ENCODE measurements at regions not wholly inside any gene's neighbourhood (a gene's known extent, or its start where the extent isn't known, plus 50 kb on each side); places are given as distances from the start of the nearest gene placed in this dataset.
"Not testable (repeated sequence)": the region's sequence is repeated elsewhere in the genome, so short reads cannot be mapped to it uniquely, and the experiment has no call there.

- not testable (repeated sequence) for DNase-seq (ENCODE audit: low read depth, low spot score)
Observed at GRCh38 chr12:14032191-14032590, 50.8 kb upstream of the GRIN2B start.

DNA sequence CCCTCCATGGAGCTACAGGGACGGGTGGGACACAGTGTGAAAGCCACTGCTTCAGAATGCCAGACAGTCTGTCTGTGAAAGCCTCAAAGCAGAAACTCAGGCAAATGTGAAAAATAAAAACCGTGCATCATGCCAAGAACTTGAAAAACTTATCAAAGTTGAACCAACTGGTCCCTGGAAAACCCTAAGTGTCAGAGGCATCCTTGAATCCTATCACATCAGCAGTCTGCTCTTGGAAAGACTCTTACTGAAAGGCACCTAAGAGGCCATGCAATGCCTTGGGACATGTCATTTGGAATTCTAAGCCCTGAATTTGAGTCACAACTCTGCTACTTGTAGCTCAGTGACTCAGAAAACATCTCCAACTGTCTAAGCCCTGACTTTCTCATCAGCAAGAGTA lies 62.4 kb upstream of the GRIN2B start:
- no peak for DNase-seq (ENCODE audit: low read depth, low spot score)

- no peak for DNase-seq (ENCODE audit: low read depth, low spot score)
Observed at GRCh38 chr12:14048941-14049545, 67.6 kb upstream of the GRIN2B start.

GRCh38 chr12:14057895-14058294 lies 76.5 kb upstream of the GRIN2B start:
- DNase-seq (ENCODE audit: low read depth, low spot score), result no peak

DNA sequence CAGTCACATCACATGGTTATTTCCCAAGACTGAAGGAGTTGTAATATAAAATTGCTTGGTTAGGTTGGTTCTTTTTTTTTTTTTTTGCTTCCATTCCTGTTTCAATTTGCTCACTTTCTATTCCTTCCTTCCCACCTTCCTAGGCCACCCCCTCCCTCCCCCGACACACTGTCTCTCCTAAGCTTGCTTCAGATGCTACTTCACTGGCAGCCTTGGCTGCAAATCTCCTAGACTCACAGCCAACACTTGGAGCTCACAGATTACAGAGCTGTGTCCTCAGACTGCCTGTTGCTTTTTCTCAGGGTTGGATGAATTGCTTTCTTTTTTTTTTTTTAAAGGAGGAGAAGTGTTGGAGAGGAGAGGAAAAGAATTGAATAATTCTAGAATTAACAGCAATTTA lies 77.3 kb upstream of the GRIN2B start:
- DNase-seq (ENCODE audit: low read depth, low spot score), result no peak

- DNase-seq (ENCODE audit: low read depth, low spot score), result no peak
Observed at GRCh38 chr12:14059548-14059947, 78.1 kb upstream of the GRIN2B start.

GRCh38 chr12:14065616-14066015 lies 84.2 kb upstream of the GRIN2B start:
- no peak for DNase-seq (ENCODE audit: low read depth, low spot score)

DNA sequence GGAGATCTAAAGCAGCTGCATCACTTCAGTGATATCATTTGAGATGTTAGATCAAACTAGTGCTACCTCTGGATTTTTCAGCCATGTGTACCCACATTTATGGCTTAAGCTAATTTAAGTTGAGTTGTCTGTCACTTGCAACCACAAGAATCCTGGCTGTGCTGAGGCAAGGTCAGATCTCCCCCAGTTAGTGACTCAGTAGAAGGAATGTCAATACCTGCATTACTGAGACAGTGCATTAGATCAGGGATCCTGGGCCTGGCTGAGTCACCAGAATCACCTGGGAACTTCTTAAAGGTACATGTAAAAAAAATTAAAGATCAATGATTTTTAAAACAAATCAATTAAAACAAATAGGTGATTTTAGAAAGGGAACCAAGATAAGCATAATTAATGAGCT lies 84.6 kb upstream of the GRIN2B start:
- DNase-seq (ENCODE audit: low read depth, low spot score), result no peak

DNA sequence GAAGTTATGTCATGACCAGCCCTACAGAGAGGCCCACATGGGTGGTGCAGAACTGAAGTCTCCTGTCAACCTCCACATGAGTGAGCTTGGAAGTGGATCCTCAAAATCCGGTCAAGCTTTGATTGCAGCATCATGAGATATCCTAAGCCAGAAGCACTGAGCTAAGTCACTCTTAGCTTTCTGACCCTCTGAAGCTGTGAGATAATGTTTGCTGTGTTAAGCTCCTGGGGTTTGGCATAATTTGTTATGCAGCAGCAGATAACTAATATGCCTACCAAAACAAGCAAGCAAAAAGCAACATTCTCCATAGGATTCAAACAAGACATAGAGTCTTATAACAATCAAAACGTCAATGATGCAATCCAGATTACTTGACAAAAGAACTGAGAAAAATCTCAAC lies 87.6 kb upstream of the GRIN2B start:
- no peak for DNase-seq (ENCODE audit: low read depth, low spot score)

GRCh38 chr12:14071833-14072232 lies 90.4 kb upstream of the GRIN2B start:
- no peak for DNase-seq (ENCODE audit: low read depth, low spot score)

DNA sequence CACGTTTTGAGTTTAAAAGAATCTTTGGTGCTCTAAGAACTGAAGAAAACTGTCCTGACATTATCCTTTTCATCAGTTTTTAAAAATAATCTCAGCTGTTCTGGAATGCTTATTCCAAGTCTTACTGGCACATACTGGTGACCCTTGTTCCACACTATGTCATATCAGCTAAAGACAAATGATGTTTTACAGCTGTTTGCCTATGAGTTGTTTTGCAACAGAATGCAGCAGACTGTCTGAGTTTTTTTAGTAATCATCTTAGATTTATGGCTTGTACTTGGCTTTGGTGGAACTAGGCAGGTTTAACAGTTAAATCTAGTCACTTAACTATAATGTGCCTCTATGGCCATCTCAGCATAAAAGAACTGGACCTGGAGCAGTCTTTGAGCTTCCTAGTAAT lies 91.6 kb upstream of the GRIN2B start:
- DNase-seq (ENCODE audit: low read depth, low spot score), result no peak

DNA sequence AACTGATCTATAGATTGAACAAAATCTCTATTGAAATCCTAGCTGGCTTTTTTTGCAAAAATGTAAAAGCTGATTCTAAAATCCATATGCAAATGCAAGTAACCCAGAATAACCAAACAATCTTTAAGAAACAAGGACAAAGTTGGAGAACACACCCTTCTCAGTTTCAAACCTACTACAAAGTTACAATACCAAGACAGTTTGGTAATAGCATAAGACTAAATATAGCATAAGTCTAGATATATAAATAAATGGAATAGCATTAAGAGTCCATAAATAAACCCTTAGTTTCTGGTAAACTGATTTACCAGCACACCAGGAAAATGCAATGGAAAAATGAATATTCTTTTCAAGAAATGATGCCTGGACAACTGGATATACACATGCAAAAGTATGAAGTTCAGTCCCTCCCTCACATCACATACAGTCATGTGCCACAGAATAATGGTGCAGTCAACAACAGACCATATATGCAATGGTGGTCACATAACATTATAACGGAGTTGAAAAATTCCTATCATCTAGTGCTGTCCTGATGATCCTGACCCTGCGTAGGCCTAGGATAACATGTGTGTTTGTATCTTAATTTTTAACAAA lies 94.5 kb upstream of the GRIN2B start:
- DNase-seq (ENCODE audit: low read depth, low spot score), result no peak

DNA sequence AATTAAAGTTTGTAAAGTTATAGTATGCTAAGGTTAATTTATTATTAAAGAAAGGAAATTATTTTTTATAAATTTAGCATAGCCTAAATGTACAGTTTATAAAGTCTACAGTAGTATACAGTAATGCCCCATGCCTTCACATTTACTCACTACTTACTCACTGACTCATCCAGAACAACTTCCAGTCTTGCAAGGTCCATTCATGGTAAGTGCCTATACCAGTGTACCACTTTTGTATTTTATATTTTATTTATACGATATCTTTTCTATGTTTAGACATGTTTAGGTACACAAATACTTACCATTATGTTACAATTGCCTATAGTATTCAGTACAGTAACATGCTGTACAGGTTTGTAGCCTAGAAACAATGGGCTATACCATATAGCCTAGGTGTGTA lies 95.1 kb upstream of the GRIN2B start:
- no peak for DNase-seq (ENCODE audit: low read depth, low spot score)

DNA sequence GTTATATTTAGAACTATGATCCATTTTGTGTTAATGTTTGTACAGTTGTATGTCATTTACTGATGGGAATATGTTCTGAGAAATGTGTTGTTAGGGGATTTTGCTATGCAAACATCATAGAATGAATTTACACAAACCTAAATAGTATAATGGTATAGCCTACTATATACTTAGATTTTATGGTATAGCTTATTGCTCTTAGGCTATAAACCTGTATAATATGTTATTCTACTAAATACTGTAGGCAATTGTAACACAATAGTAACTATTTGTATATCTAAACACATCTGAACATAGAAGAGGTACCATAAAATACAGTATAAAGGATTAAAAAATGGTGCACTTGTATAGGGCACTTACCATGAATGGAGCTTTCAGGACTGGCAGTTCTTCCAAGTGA lies 105.4 kb upstream of the GRIN2B start:
- DNase-seq (ENCODE audit: low read depth, low spot score), result no peak

- DNase-seq (ENCODE audit: low read depth, low spot score), result no peak
Observed at GRCh38 chr12:14099994-14100393, 118.6 kb upstream of the GRIN2B start.

- not testable (repeated sequence) for DNase-seq (ENCODE audit: low read depth, low spot score)
Observed at GRCh38 chr12:14101556-14101955, 120.2 kb upstream of the GRIN2B start.

GRCh38 chr12:14111230-14111865 lies 129.9 kb upstream of the GRIN2B start:
- no peak for DNase-seq (ENCODE audit: low read depth, low spot score)

- no peak for DNase-seq (ENCODE audit: low read depth, low spot score)
Observed at GRCh38 chr12:14113031-14113430, 131.6 kb upstream of the GRIN2B start.

- no peak for DNase-seq (ENCODE audit: low read depth, low spot score)
Observed at GRCh38 chr12:14126692-14127091, 145.3 kb upstream of the GRIN2B start.

- no peak for DNase-seq (ENCODE audit: low read depth, low spot score)
Observed at GRCh38 chr12:14129611-14130195, 148.3 kb upstream of the GRIN2B start.

- DNase-seq (ENCODE audit: low read depth, low spot score), result no peak
Observed at GRCh38 chr12:14135996-14136395, 154.6 kb upstream of the GRIN2B start.

- DNase-seq (ENCODE audit: low read depth, low spot score), result no peak
Observed at GRCh38 chr12:14138495-14138894, 157.1 kb upstream of the GRIN2B start.
